RPMI8226 (cell line): ENCODE measurements at regions not wholly inside any gene's neighbourhood (a gene's known extent, or its start where the extent isn't known, plus 50 kb on each side); places are given as distances from the start of the nearest gene placed in this dataset.
"Not testable (repeated sequence)": the region's sequence is repeated elsewhere in the genome, so short reads cannot be mapped to it uniquely, and the experiment has no call there.

Experiments used
- DNase-seq: peaks from one replicate; pipeline ENCODE4 v3.0.0-alpha.2; 2015

DNA sequence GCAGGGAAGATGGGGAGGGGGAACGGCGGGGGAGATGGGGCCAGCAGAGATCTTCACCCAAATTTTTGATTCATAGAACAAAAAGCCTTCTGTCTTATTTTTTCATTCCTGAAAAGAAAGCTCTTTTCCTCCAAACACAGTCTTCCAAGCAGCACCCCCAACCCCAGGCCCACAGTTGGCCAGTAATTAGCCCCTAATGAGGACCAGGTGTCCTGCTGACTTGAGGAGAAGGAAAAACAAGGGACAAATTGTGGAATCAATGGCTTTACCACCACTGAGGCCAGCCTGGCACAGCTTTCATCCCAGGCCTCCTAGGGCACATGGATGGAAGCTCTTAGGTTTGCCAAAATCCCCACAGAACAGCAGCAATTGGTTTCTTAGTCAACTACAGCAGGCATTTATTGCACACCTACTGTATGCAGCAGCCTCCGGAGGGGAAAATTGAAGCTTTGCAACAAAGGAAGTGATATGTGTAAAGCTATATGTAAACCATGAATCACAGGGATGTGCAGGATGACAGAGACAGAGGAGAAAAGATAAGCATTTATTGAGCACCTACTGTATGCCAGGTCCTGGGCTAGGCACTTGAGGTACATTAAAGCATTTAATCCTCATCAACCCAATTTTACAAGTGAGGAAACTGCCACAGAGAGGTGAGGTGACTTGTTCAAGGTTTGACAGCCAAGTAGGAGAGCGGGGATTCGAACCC lies 199.5 kb downstream of the TBC1D2B start:
- no peak for DNase-seq

GRCh38 chr15:77876107-77876820 lies 201.2 kb downstream of the TBC1D2B start:
- not testable (repeated sequence) for DNase-seq

DNA sequence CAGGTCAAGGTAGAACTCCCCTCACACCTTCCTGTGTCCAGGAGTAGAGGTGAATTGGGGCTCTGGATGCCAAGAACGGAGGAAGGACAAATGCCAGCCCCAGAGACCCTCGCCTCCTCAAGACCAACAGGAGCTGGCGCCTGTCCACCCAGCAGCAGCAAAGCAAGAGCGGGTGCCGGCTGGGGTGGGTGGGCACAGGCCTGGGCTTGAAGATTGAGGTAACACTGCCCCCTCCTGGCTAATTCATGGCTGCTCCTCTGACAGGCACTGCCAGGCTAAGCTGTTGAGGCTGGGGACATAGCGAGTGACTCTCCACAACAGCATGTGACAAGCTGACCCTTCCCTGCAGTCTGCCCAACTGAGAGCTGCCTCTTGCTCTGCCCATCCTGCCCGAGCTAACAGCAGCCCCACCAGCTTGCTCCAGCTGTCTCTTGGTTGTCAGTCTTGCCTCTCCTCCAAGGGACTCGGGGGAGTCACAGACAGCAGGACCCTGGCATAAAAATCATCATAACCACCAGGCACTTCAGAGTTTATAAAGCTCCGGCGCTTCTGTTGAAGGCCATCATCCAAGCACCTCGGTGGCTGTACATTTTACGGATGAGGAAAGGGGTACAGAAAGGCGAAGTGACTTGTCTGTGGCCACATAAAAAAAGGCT lies 202.3 kb downstream of the TBC1D2B start:
- DNase-seq, result peak; percentile 68

DNA sequence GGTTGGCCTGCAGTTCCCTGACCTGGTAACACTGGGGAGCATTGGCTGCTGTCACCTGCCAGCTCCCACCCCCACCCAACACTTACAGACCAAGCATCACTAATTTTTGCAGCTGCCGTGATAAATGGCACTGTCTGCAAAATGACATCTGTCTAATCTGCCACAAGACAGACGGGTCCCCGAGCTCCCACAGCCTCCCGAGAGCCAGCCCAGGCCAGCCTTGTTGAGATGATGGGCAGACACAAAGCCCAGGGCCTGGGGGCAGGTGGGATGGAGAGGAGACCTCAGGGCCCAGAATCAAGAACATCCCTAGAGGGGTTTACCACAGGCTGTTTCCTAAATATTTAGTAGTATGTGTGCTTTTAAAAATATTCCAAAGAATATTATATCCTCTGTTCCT lies 203.4 kb downstream of the TBC1D2B start:
- no peak for DNase-seq

- DNase-seq, result not testable (repeated sequence)
These were observed 204.7 kb downstream of the TBC1D2B start for GRCh38 chr15:77872521-77873425.

DNA sequence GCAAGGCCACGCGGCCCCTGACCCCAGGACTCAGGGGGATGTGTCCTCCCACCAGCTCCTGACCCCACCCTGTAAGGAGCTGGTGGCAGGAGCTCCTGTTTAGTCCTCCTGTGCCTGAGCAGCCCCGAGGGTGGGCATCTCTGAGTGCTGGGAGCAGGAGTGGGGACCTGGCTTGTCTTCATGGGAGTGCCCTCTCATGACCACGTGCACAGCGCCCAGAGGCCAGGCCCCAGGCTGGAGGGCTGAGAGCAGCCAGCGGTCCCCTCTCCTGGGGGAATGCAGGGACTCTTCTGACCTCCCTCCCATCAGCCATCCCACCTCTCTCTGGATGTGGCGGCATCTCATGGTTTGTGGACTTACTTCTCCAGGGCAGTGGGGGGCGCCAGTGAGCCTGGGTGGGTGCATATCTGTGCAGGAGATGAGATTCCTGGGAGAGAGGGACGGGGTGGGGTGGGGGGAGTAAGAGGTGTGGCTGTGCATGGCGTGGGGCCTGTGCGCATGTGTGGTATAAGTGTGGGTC lies 205.6 kb downstream of the TBC1D2B start:
- DNase-seq, result no peak

- DNase-seq, result peak; percentile 83
These were observed 207.1 kb downstream of the TBC1D2B start for GRCh38 chr15:77870195-77871065.

DNA sequence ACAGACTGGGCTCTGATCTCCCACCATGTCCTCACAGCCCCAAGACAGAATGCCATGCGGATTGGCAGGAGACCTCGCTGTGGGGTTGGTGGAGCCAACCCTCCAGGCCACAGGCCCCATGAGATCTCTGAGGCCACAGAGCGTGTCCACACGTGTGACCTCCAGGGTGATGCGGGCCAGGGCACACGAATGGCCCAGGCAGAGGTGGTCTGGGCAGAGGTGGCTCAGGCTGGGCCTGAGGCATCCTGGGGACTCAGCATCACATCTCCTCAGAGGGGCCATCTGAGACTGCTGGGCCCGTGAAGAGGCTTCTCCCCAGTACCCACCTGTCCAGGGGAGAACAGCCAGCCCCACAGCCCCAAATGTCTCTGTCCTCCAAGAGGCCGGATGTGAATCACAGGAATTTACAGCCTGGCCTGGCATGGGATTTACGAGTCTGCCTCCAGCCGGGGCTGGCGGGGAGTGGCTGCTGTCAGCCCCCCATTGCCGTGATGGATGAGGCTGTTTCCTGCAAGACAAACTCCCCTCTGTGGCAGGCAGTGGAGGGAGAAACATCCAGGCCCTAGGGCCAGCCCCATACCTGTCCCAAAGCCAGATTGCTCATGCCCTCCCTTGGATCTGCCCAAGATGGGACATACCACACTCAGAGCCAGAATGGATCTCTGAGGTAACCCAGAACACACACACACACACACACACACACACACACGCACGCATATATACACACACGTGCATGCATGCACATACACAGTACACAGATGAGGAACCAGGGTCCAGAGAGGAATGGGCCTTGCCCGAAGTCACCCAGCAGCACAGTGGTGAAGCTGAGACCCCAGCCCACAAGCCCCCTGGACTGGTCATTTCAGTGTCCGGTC lies 208.3 kb downstream of the TBC1D2B start:
- DNase-seq, result no peak

GRCh38 chr15:77868048-77868629 lies 209.4 kb downstream of the TBC1D2B start:
- DNase-seq, result not testable (repeated sequence)

DNA sequence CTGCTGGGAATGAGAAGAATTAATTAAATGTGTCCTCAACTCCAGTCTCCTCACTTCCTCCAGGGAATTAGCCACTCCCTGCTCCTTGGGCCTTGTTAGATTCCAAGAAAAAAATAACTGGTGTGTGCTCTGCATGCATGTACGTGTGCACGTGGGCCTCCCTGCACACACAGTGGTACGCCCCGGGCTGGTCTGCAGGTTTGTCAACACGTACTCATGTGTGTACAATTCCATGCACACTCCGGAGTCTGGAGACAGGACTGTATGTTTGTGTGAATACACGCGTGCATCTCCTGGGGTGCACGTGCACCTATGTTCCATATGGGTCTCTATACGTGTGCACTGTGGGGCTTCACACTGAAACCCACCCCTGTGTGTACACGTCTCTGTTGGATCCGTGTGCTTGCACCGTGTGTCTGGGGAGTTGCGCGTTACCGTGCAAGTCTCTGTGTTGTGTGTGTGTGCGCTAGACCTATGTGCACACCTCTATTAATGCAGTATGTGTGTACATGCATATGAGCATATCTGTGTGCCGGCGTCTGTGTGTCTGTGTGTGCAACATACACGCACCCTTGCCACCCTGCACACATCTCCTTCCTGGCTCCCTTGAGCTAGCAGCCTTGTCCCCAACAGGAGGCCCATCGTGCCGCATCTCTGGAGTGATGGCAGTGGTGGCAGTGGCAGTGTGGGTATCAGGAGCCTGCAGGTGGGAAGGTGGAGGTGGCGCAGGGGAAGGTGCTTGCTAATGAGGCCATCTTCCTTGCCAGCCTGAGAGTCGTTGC lies 210.1 kb downstream of the TBC1D2B start:
- no peak for DNase-seq

GRCh38 chr15:77866596-77867125 lies 210.8 kb downstream of the TBC1D2B start:
- no peak for DNase-seq

GRCh38 chr15:77866186-77866585 lies 211.3 kb downstream of the TBC1D2B start:
- no peak for DNase-seq

DNA sequence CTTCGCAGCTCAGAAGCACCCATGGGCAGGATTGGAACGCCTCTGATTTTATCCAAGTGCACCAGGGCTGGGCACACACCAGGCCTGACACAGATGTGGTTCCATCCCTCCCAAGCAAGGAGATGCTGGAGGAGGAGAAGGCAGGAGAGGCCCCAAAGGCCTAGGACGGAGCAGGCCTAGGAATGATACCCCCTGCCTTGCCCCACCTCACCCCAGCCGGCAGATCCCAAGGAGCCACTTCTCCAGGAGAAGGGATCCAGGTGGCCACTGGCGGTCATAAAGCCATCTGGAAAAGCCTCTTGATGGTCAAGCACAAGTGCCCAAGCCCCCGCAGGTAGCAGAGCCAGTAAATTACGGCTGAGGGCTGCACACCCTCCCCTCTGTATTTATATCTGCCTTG lies 211.8 kb downstream of the TBC1D2B start:
- no peak for DNase-seq

DNA sequence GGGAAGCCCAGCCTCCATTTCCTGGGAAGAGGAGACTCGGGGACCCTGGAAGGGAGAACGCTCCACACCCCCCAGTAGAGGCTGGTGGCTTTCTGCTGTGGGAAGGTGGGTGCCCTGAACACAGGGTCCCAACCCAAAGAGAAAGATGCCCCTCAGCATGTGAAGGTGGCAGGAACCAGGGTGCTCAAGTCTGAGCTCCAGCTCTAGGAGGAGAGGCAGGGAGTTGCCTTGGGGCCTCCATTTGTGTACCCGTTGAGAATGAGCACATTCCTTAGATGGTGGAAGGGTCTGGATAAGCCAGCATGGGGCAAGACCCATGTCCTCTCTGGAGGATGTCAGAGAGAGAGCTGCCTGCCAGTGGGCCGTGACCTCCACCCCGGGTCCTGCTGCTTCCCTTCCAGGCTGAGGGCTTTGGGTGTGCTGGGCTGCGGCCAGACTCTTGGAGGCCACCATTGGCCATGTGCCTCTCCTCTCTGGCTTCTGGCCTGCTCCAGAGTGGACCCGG lies 212.4 kb downstream of the TBC1D2B start:
- no peak for DNase-seq

DNA sequence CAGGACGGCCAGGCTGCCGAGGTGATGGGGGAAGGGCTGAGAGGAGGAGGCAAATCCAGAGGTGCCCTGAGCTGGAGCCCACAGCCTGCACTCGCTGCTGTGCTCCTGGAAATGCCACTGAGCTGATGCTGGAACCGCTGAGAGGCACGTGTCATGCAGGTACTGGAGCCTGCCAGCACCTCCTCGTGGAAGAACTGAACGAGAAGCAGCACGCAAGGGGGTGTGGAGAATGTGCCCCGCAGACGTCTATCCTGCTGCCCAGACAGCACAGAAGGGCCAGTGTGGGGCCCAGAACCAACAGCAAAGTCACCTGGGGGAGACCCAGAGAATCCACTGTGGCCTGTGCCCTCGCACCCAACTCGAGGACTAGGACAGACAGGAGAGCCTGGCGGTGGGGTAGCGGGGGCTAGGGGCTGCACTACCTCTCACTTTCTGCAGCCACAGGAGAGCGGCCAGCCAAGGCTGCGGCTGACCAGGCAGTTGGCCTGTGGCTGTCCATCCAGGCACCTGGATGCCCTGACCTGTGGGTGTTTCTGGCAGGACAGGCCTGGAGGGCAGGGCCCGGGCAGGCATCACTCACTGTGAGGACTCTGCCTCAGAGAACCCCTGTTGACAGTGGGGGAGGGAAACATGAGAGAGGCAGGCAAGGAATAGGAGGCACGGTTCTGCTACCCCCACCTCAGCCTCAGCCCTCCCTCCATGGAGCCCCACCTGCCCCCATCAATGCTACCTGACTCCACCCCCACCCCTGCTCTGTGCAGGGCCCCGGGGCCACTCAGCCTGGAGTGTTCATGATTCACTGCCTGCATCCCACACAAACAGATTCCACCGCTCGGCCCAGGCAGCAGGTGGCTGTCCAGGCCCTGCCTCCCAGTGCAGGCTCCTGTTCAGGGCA lies 213.1 kb downstream of the TBC1D2B start:
- DNase-seq, result peak; percentile 33

DNA sequence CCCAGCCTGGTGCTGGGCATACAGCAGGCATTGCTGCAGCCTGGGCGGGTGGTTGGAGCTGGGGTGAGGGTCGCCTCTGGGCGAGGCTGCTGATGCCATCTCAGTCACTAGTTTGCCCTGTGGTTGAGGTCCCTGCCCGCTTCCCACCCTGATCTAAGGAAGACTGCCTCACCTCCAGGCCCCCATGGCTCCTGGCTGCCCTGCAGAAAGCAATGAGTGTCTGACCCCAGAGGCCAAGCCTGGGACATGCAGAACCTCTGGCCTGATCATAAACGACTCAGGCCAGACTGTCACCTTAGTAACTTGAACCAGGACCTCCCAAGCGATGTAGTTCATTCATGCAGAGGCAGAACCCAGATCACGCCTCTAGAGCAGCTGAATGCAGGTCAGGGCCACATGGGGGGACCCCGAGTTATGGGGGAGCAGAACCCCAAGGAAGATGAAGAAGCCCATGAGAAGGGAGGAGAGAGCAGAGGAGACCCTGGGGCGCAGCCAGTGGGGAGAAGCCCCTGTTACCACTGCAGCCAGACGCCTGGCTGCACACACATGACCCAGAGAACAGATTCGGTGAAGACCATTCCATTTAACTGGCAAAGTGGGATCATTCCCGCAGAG lies 213.9 kb downstream of the TBC1D2B start:
- DNase-seq, result no peak

GRCh38 chr15:77862651-77863104 lies 214.8 kb downstream of the TBC1D2B start:
- no peak for DNase-seq
